WERI-Rb-1 (cell line): ENCODE measurements at regions not wholly inside any gene's neighbourhood (a gene's known extent, or its start where the extent isn't known, plus 50 kb on each side); places are given as distances from the start of the nearest gene placed in this dataset.

ENCODE experiments used
- DNase-seq: peaks from one replicate; pipeline ENCODE4 v3.0.0-alpha.2; 2020
- H3K27ac ChIP-seq: fragments of 250-450 bp; sonication (Bioruptor Pico); 2 replicates; pipeline ENCODE4 v1.5.1; 2020; ENCODE audit warnings: mild to moderate bottlenecking, moderate library complexity
- H3K27me3 ChIP-seq: fragments of 250-450 bp; sonication (Bioruptor Pico); 2 replicates; pipeline ENCODE4 v1.5.1; 2021; ENCODE audit warnings: mild to moderate bottlenecking, low read depth, moderate library complexity; ENCODE audit not compliant: insufficient read depth, severe bottlenecking
- H3K36me3 ChIP-seq: fragments of 250-450 bp; sonication (Bioruptor Pico); 2 replicates; pipeline ENCODE4 v1.5.1; 2020; ENCODE audit warnings: mild to moderate bottlenecking, moderate library complexity
- H3K4me3 ChIP-seq: 2 replicates; pipeline ENCODE4 v1.5.1; 2011; ENCODE audit warnings: low read depth, mild to moderate bottlenecking, control low read depth, low read length
- H3K9me3 ChIP-seq: fragments of 250-450 bp; sonication (Bioruptor Pico); 2 replicates; pipeline ENCODE4 v1.5.1; 2021; ENCODE audit warnings: mild to moderate bottlenecking, moderate library complexity; ENCODE audit not compliant: severe bottlenecking
- CTCF ChIP-seq: IDR thresholded peaks from 2 replicates; pipeline ENCODE4 v1.5.1; 2011; ENCODE audit warnings: low read depth, mild to moderate bottlenecking, control low read depth, inconsistent platforms, low read length

- DNase-seq, result no peak
- H3K4me3 ChIP-seq, result no peak overlapping the region
- peaks cover 68% of the 10 kb centered on the region for H3K27me3 ChIP-seq
- no peaks in the 10 kb centered on the region for H3K36me3 ChIP-seq
- no peak overlapping the region for H3K27ac ChIP-seq
- H3K9me3 ChIP-seq, result no peaks in the 10 kb centered on the region
- TF ChIP-seq CTCF, result no peak
These were observed 120.4 kb upstream of the KAZN start for GRCh38 chr1:14478120-14478519.

GRCh38 chr1:14479865-14480264 is 118.6 kb upstream of the KAZN start:
- TF ChIP-seq CTCF, result no peak
- H3K36me3 ChIP-seq, result no peaks in the 10 kb centered on the region
- no peak overlapping the region for H3K4me3 ChIP-seq
- peaks cover 71% of the 10 kb centered on the region for H3K27me3 ChIP-seq
- no peaks in the 10 kb centered on the region for H3K9me3 ChIP-seq
- no peak overlapping the region for H3K27ac ChIP-seq
- DNase-seq, result no peak

- Histone ChIP-seq H3K4me3 (no peak overlapping the region), H3K9me3 (no peaks in the 10 kb centered on the region), H3K27me3 (peaks cover 70% of the 10 kb centered on the region), H3K27ac (no peak overlapping the region), H3K36me3 (no peaks in the 10 kb centered on the region)
- TF ChIP-seq CTCF, result no peak
- no peak for DNase-seq
These were observed 115.6 kb upstream of the KAZN start for GRCh38 chr1:14482784-14483450.

GRCh38 chr1:14485285-14485684 is 113.2 kb upstream of the KAZN start:
- Histone ChIP-seq H3K27me3 (peaks cover 62% of the 10 kb centered on the region), H3K27ac (no peak overlapping the region), H3K4me3 (no peak overlapping the region), H3K9me3 (no peaks in the 10 kb centered on the region), H3K36me3 (no peaks in the 10 kb centered on the region)
- TF ChIP-seq CTCF, result no peak
- DNase-seq, result no peak

- Histone ChIP-seq H3K36me3 (no peaks in the 10 kb centered on the region), H3K4me3 (no peak overlapping the region), H3K27me3 (peaks cover 74% of the 10 kb centered on the region), H3K27ac (no peak overlapping the region), H3K9me3 (no peaks in the 10 kb centered on the region)
- no peak for DNase-seq
- no peak for TF ChIP-seq CTCF
These were observed 111.9 kb upstream of the KAZN start for GRCh38 chr1:14486401-14487201.
